CD4-positive, alpha-beta T cell treated with Interleukin-10 for 1 hour (primary cell): ENCODE measurements at regions not wholly inside any gene's neighbourhood (a gene's known extent, or its start where the extent isn't known, plus 50 kb on each side); places are given as distances from the start of the nearest gene placed in this dataset.
"Not testable (repeated sequence)": the region's sequence is repeated elsewhere in the genome, so short reads cannot be mapped to it uniquely, and the experiment has no call there.

Source experiments
- DNase-seq: peaks from one replicate; pipeline ENCODE4 v3.0.0-alpha.2; 2020

DNA sequence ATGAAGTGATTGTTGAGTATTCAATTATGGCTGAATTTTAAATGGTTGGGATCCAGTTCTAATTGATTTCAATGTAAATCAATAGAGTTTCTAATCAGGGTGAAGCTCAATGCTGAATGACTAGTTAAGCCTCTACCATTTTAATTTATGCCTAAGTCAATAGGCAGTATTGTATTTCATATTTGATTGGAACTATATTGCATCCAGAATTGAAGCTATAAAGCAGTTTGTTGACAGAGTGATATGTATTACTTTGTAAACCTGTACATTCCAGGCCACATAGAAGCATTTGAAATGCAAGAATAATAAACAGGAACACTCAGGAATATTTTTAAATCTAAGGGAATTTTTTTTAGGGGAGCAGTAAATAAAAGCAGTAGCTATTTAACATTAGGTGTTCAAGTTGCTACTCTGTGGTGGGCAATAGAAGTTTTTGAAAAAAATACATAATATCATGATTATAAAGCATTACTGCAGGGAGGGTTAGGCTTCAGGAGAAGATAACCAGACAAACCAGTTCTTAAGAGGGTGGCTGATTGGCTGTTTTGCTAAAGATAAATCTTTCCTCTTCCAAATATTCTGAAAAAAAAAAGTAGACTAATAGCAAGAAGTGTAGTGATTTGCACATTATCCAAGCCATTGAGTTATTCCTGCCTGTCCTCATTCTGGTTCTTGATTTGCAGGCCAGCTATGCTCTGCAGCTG, 492.0 kb upstream of the MEF2C start:
- DNase-seq = no peak

DNA sequence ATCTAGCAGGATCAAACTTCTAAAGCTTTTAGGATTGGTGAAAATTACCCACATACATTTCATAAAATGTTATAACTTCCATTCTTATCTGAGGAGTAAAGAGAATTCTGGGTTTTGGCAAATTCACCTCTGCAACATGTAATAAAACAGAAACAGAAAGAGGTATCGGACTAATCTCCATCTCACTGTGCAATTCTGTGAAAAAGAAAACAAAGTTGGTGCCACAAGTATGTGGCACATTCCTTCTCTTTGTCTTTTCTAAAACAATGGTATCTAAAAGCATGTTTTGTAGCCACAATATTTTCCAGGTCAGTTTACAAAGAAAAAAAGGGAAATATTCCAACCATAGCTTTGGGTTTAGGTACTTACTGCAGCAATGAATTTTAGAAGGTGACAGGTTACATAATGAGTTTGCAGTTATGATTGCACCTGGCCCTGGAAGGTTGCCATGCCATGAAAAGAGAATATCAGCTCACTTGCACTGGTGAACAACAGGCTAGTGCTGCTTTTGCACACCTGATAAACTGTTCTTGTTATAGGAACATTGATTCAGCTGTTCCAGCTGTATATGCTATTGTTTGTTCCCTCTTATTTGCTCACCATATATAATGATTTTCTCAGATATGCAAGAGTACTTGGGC, 491.3 kb upstream of the MEF2C start:
- DNase-seq = no peak

DNA sequence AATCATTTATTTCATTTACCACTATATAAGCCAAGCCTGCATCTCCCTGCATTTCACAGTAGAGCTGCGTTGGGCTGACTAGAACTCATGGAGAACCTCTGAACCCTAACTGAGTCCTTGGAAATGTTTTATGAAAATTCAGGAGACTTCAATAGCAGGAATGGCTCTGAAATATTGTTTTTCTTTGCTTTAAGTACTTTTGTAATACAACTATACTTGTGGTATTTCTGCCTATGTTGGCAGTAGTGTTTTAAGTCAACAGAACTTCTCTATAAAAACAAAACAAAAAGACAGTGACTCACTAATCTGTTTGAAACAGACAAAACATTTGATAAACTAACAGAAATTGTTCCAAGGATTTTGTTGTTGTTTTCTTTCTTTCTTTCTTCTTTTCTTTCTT, 489.2 kb upstream of the MEF2C start:
- no peak for DNase-seq

DNA sequence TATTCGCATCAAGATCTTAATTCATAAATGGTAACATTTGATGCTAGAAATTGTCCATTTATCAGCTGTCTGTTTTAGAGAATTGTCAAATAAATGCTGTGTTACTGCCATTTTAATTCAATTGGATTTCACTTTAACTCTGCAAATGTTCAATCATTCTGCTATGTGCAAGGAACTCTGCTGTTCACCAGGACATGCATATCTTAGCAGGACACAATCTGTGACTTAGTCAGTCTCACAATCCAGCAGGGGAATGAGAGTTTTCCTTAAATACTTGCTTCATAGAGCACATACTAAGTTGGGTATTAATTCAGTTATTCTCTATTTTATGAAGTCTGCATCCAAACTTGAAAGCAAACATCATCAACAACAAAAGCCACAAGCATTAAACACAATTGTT, 488.7 kb upstream of the MEF2C start:
- DNase-seq = no peak

DNA sequence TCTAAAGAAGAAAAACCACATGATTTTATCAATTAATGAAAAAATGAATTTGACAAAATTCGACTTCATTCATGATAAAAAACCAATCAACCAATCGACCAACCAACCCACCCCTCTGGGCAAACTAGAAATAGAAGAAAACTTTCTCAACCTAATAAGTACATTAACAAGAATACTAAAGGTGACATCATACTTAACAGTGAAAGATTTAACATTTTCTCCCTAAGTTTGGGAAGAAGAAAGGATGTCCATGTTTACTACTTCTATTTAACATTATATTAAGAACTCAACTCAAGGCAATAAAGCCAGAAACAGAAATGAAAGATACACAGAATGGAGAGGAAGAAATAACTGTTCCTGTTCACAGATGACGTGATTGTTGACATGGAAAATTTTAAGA, 476.1 kb upstream of the MEF2C start:
- no peak for DNase-seq

DNA sequence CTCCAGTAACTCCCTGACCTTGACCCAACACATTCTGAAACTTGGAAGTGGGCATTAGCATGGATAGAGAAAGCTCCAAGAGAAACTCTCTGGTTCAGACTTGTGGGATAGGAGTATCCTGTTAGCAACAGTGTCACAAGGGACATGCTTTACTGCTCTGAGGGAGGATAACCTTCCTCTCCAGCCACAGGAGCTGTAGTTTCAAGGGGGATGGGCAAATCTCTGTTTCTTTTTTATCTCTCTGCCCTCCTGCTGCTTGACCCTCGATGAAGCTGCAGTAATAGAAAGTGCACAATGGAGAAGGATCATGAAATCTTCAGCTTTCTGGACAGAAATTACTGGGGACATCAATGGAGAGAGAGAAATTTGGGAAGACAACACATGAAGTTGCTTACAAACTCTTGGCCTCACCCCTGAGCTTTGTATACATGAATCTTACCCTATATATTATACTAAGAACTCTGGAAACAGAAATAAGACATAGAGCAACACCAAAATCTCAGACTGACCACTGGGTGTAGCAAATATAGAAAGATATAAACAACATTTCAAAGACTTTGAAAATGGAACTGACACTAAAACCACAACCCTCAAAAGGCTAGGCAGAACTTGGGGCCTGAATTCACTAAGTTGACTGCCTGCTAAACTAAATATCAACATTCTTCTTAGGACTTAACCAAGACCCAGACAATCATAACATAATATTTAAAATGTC, 471.0 kb upstream of the MEF2C start:
- DNase-seq = no peak

DNA sequence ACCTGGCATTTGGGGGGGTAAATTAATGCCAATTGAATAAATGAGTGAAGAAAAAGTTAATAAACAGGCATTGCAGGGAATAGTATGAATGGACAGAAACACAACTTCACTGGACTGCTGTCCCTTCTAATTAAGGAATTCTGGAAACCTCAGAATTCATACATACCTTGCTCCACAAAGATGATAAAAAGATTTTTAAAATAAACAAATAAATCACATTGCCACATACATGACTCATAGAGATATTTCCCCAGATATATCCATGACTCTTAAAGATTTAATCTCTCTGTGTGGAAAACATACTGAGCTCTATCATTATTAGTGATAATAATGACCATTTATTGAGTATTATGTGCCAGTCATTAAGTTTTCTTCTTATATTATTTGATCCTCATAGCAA, 469.0 kb upstream of the MEF2C start:
- no peak for DNase-seq

DNA sequence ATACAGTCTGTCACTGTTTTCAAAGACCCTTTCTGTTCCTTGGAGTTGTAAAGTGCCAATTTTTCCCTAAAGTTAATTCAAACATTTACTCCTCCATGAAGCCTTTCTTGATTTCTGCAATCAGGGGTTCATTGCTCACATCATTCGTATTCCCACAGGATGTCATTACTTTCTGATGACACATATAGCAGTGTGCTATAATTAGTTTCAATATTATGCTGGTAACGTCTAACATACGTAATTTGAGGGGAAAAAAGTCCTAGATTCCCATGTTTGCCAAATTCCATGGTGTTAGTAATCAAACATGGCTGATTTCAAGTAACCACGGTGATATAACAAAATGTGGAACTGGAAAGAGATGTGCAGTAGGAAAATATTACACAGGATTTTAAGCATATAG, 468.2 kb upstream of the MEF2C start:
- DNase-seq = no peak

DNA sequence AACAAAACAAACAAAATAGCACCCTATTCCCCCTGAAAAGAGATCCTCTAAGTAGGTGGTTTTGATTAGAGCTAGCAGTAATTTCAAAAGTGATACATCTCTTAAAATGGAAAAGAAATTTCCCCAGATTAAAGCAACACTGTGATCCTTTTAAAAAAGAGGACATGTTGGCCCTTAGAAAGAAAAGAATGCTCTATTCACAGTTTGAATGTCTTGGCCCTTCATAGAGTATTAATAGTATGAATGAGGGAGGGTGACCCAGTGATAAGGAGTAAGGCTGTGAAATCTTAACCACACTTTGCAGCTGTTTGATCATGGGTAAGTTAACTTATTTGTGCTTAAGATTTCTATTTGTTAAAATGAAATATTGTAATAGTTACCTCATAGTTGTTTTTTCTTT, 467.7 kb upstream of the MEF2C start:
- no peak for DNase-seq

DNA sequence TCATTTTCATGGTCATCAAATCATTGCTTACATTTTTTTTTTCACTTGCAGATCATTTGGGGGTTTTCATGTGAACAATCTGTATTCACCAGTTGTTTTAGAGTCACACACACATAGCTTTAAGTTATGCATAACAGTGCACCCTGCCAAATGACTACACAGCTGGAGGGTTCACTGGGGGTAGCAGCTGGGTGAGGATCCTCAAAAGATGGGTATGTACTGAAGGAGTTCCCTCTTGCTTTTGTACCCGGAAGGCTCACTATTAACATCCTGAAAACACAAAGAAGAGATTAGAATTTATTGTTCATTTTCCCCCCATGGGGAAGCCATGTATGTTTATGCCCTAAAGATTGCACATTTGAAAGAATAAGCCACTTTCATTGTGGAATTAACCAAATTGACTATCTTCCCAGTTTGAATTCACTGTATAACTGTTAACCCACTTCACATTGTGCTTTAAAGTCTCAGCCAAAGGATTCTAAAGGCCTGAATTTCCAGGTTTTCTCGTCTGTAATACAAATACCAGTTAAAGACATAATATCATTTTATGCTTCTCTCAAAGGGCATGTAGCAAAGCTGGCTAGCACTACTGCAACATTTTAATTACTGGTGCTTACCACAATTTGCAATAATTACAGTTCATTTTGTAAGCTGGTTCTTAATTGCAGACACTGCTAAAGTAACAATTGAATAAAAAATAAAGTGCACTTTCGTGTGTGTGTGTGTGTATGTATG, 466.4 kb upstream of the MEF2C start:
- no peak for DNase-seq

DNA sequence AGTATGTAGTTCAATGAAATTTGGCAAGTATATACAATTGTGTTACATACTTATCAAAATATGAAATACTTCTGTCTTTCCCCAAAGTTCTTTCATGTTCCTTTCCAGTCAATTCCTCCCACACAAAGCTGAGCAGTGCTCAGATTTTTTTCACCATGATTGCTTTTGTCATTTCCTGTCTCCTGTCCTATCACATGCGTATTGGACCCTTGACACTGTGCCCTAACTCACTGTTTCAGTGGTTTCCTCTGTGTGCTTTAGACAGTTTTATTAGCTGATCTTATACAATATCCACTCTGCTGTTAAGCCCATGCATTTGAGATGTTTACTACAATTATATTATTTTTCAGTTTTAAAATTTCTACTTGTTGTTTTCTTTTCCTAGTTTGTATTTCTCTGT, 463.6 kb upstream of the MEF2C start:
- no peak for DNase-seq

DNA sequence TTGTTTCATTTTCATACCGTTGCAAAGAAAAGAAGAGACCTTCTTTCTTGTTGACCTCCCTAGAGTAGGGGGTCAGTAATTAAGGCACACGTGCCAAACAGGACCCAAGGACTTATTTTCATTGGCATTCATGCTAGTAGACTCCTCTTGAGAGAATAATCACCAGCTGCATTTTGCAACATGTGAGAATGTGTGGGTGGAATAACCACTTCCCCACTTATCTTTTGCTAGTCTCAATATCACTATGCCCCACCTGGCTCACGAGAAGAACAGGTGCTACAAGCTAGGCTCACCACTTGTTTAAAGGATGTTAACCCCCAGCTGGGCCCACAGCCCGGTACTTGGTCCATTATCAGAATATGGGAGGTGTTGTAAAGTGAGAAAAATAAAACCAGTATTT, 460.7 kb upstream of the MEF2C start:
- no peak for DNase-seq

DNA sequence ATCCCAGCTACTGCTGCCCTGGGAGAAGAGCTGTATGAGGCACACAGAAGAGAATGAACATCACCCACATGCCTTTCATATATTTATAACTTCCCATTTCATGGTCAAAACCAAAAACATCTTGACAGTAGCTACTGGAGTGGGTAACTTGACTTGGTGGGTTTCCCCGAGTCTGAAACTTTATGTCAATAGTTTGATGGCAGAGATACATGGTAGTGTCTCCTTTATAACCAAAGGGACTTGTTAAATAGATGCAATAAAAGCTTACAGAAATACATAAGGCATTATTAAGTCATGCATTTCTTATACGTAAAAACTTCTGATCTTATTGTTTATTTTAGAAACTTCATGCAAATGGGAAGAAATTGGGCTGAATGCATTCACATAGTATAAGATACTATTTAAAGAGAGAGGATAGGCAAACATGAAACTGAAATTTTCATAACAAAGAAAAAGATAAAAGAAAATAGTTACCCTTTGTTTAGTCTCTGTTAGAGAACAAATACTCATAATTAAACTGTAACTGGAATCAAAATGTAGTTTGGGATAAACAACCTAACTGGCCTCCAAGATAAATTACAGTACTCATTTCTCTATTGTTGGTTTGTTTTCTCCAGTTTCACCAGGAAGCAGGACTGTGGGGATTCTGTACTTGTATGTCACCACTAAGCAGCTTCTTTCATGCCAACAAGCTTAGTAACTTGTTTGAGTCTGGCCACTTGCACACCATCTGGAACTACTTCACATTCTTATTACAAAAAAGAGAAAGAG, 459.3 kb upstream of the MEF2C start:
- DNase-seq = no peak

DNA sequence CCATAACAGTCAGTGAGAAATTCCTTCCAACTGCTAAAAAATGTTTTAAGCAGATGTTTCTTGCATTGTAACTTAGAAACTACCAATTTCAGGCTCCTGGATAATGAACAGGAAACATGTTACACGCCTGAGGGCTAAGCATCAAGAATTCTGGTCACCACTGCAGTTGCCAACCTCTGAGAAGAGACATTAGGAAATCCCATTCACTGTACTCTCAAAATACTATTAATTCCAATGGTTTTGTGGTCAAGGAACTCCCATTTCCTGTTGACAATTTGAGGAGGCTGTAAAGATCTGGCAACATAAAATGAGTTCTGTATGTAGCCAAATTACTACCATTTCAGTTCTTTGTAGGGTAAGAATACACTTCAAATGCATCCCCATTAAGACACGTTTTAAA, 456.0 kb upstream of the MEF2C start:
- no peak for DNase-seq

DNA sequence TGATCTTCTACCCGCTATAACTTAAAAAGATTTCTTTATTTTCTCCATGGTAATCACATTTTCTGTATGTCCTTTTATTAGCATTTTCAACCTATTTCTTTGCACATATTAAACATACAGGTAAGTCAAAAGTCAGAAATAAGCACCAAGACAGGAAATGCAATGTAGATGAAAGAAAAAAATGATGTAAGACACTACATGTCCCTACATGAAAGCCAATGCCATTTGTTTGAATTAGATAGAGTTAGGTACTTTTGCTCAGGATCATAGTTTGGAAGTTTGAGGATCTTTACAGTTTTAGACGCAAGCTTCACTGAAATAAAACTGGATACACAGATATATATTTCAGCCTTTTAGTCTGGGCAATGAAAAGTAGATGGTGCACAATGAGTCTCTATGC, 453.1 kb upstream of the MEF2C start:
- no peak for DNase-seq

DNA sequence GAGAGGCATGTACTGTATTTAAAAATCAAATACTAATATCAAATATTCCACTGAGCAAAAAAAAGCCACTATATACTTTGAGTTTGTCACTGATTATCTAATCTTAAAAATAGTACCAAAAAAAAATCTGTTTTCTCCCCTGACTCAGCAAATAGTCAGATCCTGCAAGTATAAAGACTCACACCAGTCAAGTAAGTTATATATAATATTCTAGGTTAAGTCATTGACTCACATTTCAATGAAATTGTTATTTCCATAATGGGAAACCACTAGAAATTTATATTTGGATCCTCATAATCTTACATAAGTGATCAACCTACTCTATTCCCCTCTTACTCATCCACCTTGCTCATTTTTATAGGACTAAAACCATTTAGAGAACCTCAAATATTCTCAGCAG, 447.2 kb upstream of the MEF2C start:
- no peak for DNase-seq

DNA sequence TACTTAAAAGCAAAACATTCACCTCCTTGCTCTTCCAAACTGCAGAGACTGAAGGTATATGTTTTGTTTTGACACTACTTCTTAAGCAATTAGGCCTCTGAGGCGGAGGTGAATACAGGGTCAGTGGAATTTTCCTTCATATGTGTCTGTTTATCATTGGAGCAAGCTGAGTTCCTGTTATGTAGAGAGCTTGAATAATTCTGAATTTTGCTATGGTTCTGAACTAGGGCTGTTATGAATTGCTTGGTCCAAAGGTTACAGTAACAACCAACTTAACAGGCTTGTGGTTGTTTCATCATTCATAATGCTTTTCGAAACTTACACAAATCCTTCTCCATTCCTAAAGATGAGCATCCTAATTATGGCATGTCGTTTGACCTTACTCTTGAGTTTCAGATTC, 444.6 kb upstream of the MEF2C start:
- no peak for DNase-seq

DNA sequence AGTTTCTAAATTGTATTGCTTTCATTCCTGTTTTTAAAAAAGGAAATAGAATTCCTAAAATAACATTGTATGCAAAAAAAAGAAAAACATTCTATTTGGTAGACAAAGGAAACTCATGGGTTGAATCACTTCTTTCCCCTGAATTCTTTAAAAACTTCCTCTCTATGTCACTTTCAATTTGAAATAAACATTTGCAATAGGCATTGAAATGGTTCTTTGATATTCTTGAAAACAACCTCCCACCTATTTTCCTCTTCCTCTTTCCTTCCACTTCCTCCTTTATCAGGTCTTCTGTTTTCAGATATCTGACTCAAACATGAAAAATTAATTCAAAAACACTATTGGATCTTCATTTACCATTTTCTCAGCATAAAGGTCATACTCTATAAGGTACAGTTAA, 442.0 kb upstream of the MEF2C start:
- no peak for DNase-seq

DNA sequence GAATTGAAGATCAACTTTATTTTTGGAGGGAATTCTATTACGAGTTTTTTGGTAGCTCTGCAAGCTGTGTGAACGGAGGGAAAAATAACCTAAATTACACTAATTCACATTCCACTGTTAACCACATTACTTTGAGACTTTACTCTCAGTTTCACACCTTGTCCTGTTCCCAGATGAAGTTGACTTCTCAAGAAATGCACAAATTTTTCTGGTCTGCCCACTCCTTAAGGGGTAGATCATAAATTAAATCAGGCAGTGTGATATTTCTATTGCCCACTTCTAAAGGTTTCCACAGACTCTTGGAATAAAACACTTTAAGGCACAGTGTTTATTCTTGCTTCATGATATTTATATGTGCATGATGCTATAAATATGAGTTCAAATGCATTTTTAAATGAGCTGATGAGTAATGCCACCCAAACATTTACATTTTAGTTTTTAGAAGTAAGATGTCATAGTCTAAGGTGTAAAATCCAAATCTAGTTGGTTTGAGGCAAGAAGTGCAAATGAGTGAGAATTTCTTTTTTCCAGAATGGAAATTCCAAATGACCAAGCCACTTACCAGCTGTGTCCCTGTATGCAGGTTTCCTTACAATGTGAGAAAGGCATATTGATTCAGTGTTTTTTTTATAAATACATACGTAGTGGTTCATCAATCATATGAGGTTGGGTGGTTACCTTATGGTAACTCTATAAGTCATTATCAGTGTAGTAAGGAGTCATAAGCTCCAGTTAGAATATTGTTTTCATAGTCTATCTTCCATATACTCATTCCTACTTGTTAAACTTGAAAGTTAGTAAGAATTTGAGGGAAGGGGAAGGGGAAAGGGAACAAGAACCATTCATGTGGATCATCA, 437.7 kb upstream of the MEF2C start:
- no peak for DNase-seq

DNA sequence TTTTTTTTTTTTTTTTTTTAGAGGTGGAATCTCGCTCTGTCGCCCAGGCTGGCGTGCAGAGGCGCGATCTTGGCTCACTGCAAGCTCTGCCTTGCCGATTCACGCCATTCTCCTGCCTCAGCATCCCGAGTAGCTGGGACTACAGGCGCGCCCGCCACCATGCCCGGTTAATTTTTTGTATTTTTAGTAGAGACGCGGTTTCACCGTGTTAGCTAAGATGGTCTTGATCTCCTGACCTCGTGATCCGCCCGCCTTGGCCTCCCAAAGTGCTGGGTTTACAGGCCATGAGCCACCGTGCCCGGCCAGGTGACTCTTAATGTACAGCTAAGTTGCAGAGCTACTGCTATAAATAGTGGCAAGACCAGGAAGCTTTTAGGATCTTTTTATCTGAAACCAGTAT, 434.9 kb upstream of the MEF2C start:
- DNase-seq = not testable (repeated sequence)

DNA sequence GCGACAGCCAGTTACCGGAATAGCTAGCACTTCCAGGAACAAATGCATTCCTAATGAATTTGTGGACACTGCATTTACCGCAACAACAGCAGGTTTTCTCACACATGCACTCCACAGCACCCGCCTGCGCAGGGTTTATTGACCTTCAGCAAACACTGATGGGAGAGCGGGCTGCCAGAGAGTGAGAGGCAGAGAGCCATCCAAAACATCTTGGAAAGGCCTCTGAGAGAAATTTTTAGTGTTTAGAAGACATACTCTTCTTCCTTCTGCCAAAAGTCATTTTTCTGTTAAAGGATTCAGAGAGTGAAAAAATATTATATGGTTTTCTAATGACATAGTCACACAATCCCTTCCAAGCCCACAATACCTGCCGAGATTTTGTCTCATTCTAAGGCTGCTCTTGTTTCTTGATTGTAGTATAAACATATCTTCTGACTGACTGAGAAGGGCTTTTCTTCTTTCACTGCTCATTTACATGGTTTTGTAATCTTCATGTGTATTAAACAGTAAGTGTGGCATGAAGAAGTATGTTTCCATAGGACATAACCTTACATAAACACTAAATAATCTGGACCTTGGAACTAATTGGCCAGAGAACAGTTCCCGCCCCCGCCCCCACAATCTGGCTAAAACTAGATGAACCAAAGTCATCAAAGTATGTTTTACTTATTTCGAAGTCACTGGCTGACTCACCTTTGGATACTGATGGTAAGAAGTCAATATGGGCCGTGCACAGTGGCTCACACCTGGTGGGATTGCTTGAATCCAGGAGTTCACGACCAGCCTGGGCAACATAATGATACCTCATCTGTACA, 432.5 kb upstream of the MEF2C start:
- DNase-seq = no peak
